ENCODE measurements at regions not wholly inside any gene's neighbourhood (a gene's known extent, or its start where the extent isn't known, plus 50 kb on each side); places are given as distances from the start of the nearest gene placed in this dataset.

GRCh38 chr5:165135565-165135964 lies 1630.1 kb downstream of the MAT2B start:
- H3K9me3 Mint-ChIP-seq, result peaks cover 0 to 22% (median 0%) of the 10 kb centered on the region in 11 donors

GRCh38 chr5:165137701-165138100 lies 1632.3 kb downstream of the MAT2B start:
- no peak overlapping the region for H3K27ac Mint-ChIP-seq
- Histone ChIP-seq H3K4me3 (ENCODE audit: low read length) (no peak overlapping the region), H3K27ac (ENCODE audit: low read depth, low read length) (no peak overlapping the region), H3K27me3 (ENCODE audit: control insufficient read depth in 2 of 2, insufficient read depth in 2 of 2, low read length in 2 of 2) (no peaks in the 10 kb centered on the region), H3K4me1 (ENCODE audit: control insufficient read depth in 2 of 2, insufficient read depth in 2 of 2, low read length in 2 of 2) (no peaks in the 10 kb centered on the region), H3K36me3 (ENCODE audit: control insufficient read depth in 2 of 3, insufficient read depth in 3 of 3, low read length in 3 of 3) (no peaks in the 10 kb centered on the region), H3K9me3 (ENCODE audit: control insufficient read depth in 2 of 3, low read length in 3 of 3) (no peaks in the 10 kb centered on the region)
- H3K4me3 Mint-ChIP-seq, result no peak overlapping the region
- H3K9me3 Mint-ChIP-seq, result peaks cover 0 to 25% (median 0%) of the 10 kb centered on the region in 11 donors
- POLR2A ChIA-PET, result no interaction called here
- no peaks in the 10 kb centered on the region for H3K4me1 Mint-ChIP-seq
- CTCF ChIA-PET, result no interaction called here
- no peaks in the 10 kb centered on the region for H3K27me3 Mint-ChIP-seq
- DNase-seq (no peak), ATAC-seq (no peak)
- intact Hi-C loops (cut with micrococcal nuclease), result no loop called here
- no peaks in the 10 kb centered on the region for H3K36me3 Mint-ChIP-seq

More at GRCh38 chr5:165135565-165135964, 1630.1 kb downstream of the MAT2B start:
- H3K4me3 ChIP-seq (ENCODE audit: low read length), result no peak overlapping the region
- ChIA-PET CTCF (interaction anchor here (0.6 kb wide), 1 partner anchor 15 kb away, joined by 10 read pairs; no protein-coding TSS in a partner anchor), POLR2A (no interaction called here)
- Mint-ChIP-seq H3K36me3 (no peaks in the 10 kb centered on the region), H3K27me3 (no peaks in the 10 kb centered on the region), H3K4me3 (no peak overlapping the region), H3K4me1 (no peaks in the 10 kb centered on the region), H3K27ac (no peak overlapping the region)
- no peak overlapping the region for H3K27ac ChIP-seq (ENCODE audit: low read depth, low read length)
- DNase-seq (no peak), ATAC-seq (no peak)
- H3K4me1 ChIP-seq (ENCODE audit: control insufficient read depth in 2 of 2, insufficient read depth in 2 of 2, low read length in 2 of 2), result no peaks in the 10 kb centered on the region
- no peaks in the 10 kb centered on the region for H3K27me3 ChIP-seq (ENCODE audit: control insufficient read depth in 2 of 2, insufficient read depth in 2 of 2, low read length in 2 of 2)
- intact Hi-C loops (cut with micrococcal nuclease), result no loop called here
- no peaks in the 10 kb centered on the region for H3K36me3 ChIP-seq (ENCODE audit: control insufficient read depth in 2 of 3, insufficient read depth in 3 of 3, low read length in 3 of 3)
- H3K9me3 ChIP-seq (ENCODE audit: control insufficient read depth in 2 of 3, low read length in 3 of 3), result no peaks in the 10 kb centered on the region

- intact Hi-C loops (cut with micrococcal nuclease), result no loop called here
Observed at GRCh38 chr5:165138236-165138635, 1632.8 kb downstream of the MAT2B start.

GRCh38 chr5:165139262-165139661 lies 1633.8 kb downstream of the MAT2B start:
- Mint-ChIP-seq H3K27me3 (no peaks in the 10 kb centered on the region), H3K36me3 (no peaks in the 10 kb centered on the region), H3K4me1 (no peaks in the 10 kb centered on the region), H3K9me3 (peaks cover 0 to 32% (median 0%) of the 10 kb centered on the region in 11 donors), H3K4me3 (no peak overlapping the region), H3K27ac (no peak overlapping the region)
- Histone ChIP-seq H3K4me3 (ENCODE audit: low read length) (no peak overlapping the region), H3K27ac (ENCODE audit: low read depth, low read length) (no peak overlapping the region), H3K9me3 (ENCODE audit: control insufficient read depth in 2 of 3, low read length in 3 of 3) (no peaks in the 10 kb centered on the region), H3K4me1 (ENCODE audit: control insufficient read depth in 2 of 2, insufficient read depth in 2 of 2, low read length in 2 of 2) (no peaks in the 10 kb centered on the region), H3K36me3 (ENCODE audit: control insufficient read depth in 2 of 3, insufficient read depth in 3 of 3, low read length in 3 of 3) (no peaks in the 10 kb centered on the region), H3K27me3 (ENCODE audit: control insufficient read depth in 2 of 2, insufficient read depth in 2 of 2, low read length in 2 of 2) (no peaks in the 10 kb centered on the region)
- DNase-seq (no peak), ATAC-seq (no peak)
- ChIA-PET POLR2A (no interaction called here), CTCF (no interaction called here)
- intact Hi-C loops (cut with micrococcal nuclease), result no loop called here

More at GRCh38 chr5:165138236-165138635, 1632.8 kb downstream of the MAT2B start:
- Histone ChIP-seq H3K27me3 (ENCODE audit: control insufficient read depth in 2 of 2, insufficient read depth in 2 of 2, low read length in 2 of 2) (no peaks in the 10 kb centered on the region), H3K27ac (ENCODE audit: low read depth, low read length) (no peak overlapping the region), H3K4me3 (ENCODE audit: low read length) (no peak overlapping the region), H3K4me1 (ENCODE audit: control insufficient read depth in 2 of 2, insufficient read depth in 2 of 2, low read length in 2 of 2) (no peaks in the 10 kb centered on the region), H3K9me3 (ENCODE audit: control insufficient read depth in 2 of 3, low read length in 3 of 3) (no peaks in the 10 kb centered on the region), H3K36me3 (ENCODE audit: control insufficient read depth in 2 of 3, insufficient read depth in 3 of 3, low read length in 3 of 3) (no peaks in the 10 kb centered on the region)
- Mint-ChIP-seq H3K36me3 (no peaks in the 10 kb centered on the region), H3K27ac (no peak overlapping the region), H3K27me3 (no peaks in the 10 kb centered on the region), H3K4me1 (no peaks in the 10 kb centered on the region), H3K9me3 (peaks cover 0 to 28% (median 0%) of the 10 kb centered on the region in 11 donors), H3K4me3 (no peak overlapping the region)
- ATAC-seq (no peak), DNase-seq (no peak)
- ChIA-PET CTCF (no interaction called here), POLR2A (no interaction called here)

GRCh38 chr5:165139721-165140120 lies 1634.3 kb downstream of the MAT2B start:
- Histone ChIP-seq H3K27me3 (ENCODE audit: control insufficient read depth in 2 of 2, insufficient read depth in 2 of 2, low read length in 2 of 2) (no peaks in the 10 kb centered on the region), H3K27ac (ENCODE audit: low read depth, low read length) (no peak overlapping the region), H3K4me1 (ENCODE audit: control insufficient read depth in 2 of 2, insufficient read depth in 2 of 2, low read length in 2 of 2) (no peaks in the 10 kb centered on the region), H3K36me3 (ENCODE audit: control insufficient read depth in 2 of 3, insufficient read depth in 3 of 3, low read length in 3 of 3) (no peaks in the 10 kb centered on the region), H3K9me3 (ENCODE audit: control insufficient read depth in 2 of 3, low read length in 3 of 3) (no peaks in the 10 kb centered on the region), H3K4me3 (ENCODE audit: low read length) (no peak overlapping the region)
- Mint-ChIP-seq H3K27ac (no peak overlapping the region), H3K9me3 (peaks cover 0 to 34% (median 0%) of the 10 kb centered on the region in 11 donors), H3K27me3 (no peaks in the 10 kb centered on the region), H3K4me1 (no peaks in the 10 kb centered on the region), H3K36me3 (no peaks in the 10 kb centered on the region), H3K4me3 (no peak overlapping the region)
- intact Hi-C loops (cut with micrococcal nuclease), result no loop called here
- no peak for DNase-seq
- ChIA-PET POLR2A (no interaction called here), CTCF (no interaction called here)
- ATAC-seq, result peak; percentile 52

- Mint-ChIP-seq H3K9me3 (peaks cover 0 to 19% (median 6%) of the 10 kb centered on the region in 11 donors), H3K27me3 (no peaks in the 10 kb centered on the region), H3K27ac (no peak overlapping the region), H3K36me3 (no peaks in the 10 kb centered on the region), H3K4me3 (no peak overlapping the region), H3K4me1 (no peaks in the 10 kb centered on the region)
- Histone ChIP-seq H3K27me3 (ENCODE audit: control insufficient read depth in 2 of 2, insufficient read depth in 2 of 2, low read length in 2 of 2) (no peaks in the 10 kb centered on the region), H3K9me3 (ENCODE audit: control insufficient read depth in 2 of 3, low read length in 3 of 3) (no peaks in the 10 kb centered on the region), H3K4me3 (ENCODE audit: low read length) (no peak overlapping the region), H3K27ac (ENCODE audit: low read depth, low read length) (no peak overlapping the region), H3K36me3 (ENCODE audit: control insufficient read depth in 2 of 3, insufficient read depth in 3 of 3, low read length in 3 of 3) (no peaks in the 10 kb centered on the region), H3K4me1 (ENCODE audit: control insufficient read depth in 2 of 2, insufficient read depth in 2 of 2, low read length in 2 of 2) (no peaks in the 10 kb centered on the region)
- POLR2A ChIA-PET, result no interaction called here
- intact Hi-C loops (cut with micrococcal nuclease), result no loop called here
- CTCF ChIA-PET, result no interaction called here
- DNase-seq (no peak), ATAC-seq (no peak)
Observed at GRCh38 chr5:165143741-165144140, 1638.3 kb downstream of the MAT2B start.

- no peak for ATAC-seq
- Histone ChIP-seq H3K27me3 (ENCODE audit: control insufficient read depth in 2 of 2, insufficient read depth in 2 of 2, low read length in 2 of 2) (no peaks in the 10 kb centered on the region), H3K4me3 (ENCODE audit: low read length) (no peak overlapping the region), H3K36me3 (ENCODE audit: control insufficient read depth in 2 of 3, insufficient read depth in 3 of 3, low read length in 3 of 3) (no peaks in the 10 kb centered on the region), H3K9me3 (ENCODE audit: control insufficient read depth in 2 of 3, low read length in 3 of 3) (no peaks in the 10 kb centered on the region), H3K27ac (ENCODE audit: low read depth, low read length) (no peak overlapping the region), H3K4me1 (ENCODE audit: control insufficient read depth in 2 of 2, insufficient read depth in 2 of 2, low read length in 2 of 2) (no peaks in the 10 kb centered on the region)
- Mint-ChIP-seq H3K27me3 (no peaks in the 10 kb centered on the region), H3K36me3 (no peaks in the 10 kb centered on the region), H3K4me3 (no peak overlapping the region), H3K27ac (no peak overlapping the region), H3K4me1 (no peaks in the 10 kb centered on the region), H3K9me3 (peaks cover 0 to 8% (median 6%) of the 10 kb centered on the region in 11 donors)
- intact Hi-C loops (cut with micrococcal nuclease), result no loop called here
- CTCF ChIA-PET, result no interaction called here
- POLR2A ChIA-PET, result no interaction called here
- DNase-seq, result no peak
Observed at GRCh38 chr5:165149431-165149830, 1644.0 kb downstream of the MAT2B start.

All from naive thymus-derived CD4-positive, alpha-beta T cell (primary cell).